ENCODE measurements at regions not wholly inside any gene's neighbourhood (a gene's known extent, or its start where the extent isn't known, plus 50 kb on each side); places are given as distances from the start of the nearest gene placed in this dataset.
A peak's percentile ranks its signal among the peaks of the same experiment; 100 is the strongest.
"Not testable (repeated sequence)": the region's sequence is repeated elsewhere in the genome, so short reads cannot be mapped to it uniquely, and the experiment has no call there.

DNA sequence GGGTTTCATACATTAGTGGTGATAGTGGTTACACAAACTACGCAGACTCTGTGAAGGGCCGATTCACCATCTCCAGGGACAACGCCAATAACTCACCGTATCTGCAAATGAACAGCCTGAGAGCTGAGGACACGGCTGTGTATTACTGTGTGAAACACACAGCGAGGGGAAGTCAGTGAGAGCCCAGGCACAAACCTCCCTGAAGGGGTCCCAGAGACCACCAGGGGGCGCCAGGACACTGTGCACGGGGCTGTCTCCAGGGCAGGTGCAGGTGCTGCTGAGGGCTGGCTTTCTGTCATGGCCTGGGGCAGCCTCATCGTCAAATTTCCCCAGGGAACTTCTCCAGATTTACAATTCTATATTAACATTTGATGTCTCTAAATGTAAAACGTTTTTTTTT, 184.6 kb upstream of the TP53TG3C start:
- peak; percentile 12 to 61 for DNase-seq (ENCODE audit: low read depth in 2 of 2)

DNA sequence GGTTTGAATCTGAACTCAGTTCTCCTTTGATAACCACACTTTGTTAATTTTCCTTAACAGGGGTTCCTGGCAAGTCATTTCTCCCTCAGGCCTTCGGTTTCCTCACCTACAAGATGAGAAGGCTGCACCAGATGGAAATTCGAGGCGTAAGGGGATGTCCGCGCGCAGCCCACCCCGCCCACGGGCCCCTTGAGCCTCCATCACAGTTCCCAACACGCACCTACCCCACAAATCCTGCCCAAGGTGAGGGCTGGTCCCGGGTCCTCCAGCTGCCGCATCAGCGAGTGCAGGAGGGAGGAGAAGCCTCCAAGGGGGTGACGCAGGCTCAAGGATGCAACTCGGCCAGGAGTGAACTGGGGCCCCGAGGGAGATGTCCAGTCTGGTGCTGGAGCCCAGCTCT, 166.9 kb upstream of the TP53TG3C start:
- not testable (repeated sequence) for DNase-seq (ENCODE audit: low read depth in 2 of 2)

DNA sequence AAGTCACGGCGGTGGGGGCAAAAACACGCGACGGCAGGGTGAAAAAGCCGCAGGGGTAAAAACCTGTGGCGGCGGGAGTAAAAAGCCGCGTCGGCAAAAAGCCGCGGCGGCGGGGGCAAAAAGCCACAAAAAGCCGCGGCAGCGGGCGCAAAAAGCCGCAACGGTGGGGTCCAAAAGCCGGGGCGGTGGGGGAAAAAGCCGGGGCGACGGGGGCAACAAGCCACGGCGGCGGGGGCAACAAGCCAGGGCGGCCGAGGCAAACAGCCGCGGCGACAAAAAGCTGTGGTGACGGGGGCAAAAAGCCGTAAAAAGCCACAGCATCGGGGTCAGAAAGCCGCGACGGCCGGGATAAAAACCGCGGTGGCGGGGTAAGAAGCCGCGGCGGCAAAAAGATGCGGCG, 166.1 kb upstream of the TP53TG3C start:
- DNase-seq (ENCODE audit: low read depth in 2 of 2) = not testable (repeated sequence)

DNA sequence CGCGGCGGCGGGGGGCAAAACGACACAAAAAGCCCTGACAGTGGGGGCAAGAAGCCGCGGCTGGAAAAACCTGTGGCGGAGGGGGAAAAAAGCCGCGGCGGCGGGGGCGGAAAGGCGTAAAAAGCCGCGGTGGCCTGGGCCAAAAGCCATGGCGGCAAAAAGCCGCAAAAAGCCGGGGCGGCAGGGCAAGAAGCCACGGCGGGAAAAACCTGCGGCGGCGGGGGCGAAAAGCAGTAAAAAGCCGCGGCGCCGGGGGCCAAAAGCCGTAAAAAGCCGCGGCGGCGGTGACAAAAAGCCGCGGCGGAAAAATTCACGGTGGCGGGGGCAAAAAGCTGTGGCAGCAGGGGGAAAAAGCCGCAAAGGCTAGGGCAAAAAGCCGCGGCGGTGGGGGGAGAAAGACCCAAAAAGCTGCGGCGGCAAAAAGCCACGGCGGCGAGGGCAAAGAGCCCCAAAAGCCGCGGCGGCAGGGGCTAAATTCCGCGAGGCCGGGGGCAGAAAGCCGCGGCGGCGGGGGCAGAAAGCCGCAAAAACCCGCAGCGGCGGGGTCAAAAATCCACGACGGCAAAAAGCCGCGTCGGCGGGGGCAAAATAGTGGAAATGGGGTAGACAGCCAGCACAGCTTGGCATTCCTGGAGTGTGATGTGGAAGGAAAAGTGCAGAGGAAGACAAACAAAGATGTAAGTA, 165.2 kb upstream of the TP53TG3C start:
- peak in 1 of 2 donors; percentile 3 for DNase-seq (ENCODE audit: low read depth in 2 of 2)

DNA sequence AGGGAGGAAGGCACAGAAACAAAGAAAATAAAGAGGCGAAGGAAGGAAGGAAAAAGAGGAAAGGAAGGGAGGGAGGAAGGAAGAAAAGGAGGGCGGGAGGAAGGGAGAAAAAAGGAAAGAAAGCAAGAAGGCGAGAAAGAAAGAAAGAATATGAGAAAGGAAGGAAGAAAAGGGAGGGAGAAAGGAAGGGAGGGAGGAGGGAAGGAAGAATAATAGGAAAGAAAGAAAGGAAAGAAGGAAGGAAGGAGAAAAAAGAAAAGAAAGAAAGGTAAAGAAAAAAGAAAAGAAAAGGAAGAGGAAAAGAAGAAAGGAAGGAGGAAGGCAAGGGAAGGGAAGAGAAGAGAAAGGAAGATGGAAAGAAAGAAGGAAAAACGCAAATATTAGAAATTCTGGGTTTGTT, 145.2 kb upstream of the TP53TG3C start:
- DNase-seq (ENCODE audit: low read depth in 2 of 2) = not testable (repeated sequence)

DNA sequence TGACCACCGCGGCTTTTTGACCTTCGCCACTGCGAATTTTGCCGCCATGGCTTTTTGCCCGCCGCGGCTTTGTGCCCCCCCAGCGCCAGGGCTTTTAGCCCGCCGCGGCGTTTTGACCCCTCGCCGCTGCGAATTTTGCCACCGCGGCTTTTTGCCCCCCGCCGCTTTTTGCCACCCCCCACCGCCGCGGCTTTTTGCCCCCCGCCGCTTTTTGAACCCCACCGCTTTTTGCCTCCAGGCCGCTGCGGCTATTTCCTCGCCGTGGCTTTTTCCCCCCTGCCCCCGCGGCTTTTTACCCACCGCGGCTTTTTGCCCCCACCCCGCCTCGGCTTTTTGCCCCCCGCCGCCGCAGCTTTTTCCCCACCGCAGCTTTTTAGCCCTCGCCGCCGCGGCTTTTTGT, 134.8 kb upstream of the TP53TG3C start:
- DNase-seq (ENCODE audit: low read depth in 2 of 2) = no peak

DNA sequence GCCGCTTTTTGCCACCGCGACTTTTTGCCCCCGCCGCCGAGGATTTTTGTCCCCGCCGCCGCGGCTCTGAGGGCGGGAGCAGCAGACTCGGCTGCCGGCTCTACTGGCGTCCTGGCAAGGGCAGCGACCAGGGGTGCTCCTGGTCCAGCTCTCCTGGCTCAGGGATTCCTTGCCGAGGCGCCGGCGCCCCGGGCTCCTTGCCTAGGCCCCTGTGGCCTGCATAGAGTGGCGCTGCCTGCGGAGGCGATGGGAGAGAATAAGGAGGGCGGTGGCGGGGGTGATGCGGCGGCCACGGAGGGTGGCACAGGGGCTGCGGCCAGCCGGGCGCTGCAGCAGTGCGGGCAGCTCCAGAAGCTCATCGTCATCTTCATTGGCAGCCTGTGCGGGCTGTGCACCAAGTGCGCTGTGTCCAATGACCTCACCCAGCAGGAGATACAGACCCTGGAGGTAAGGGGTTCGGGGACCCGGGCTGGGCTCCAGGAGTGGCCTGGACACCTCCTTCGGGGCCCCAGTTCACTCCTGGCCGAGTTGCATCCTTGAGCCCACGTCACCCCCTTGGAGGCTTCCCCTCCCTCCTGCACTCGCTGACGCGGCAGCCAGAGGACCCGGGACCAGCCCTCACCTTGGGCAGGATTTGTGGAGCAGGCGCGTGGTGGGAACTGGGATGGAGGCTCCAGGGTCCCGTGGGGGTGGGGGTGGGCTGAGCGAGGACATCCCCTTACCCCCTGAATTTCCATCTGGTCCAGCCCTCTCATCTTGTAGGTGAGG, 134.2 kb upstream of the TP53TG3C start:
- not testable (repeated sequence) for DNase-seq (ENCODE audit: low read depth in 2 of 2)

DNA sequence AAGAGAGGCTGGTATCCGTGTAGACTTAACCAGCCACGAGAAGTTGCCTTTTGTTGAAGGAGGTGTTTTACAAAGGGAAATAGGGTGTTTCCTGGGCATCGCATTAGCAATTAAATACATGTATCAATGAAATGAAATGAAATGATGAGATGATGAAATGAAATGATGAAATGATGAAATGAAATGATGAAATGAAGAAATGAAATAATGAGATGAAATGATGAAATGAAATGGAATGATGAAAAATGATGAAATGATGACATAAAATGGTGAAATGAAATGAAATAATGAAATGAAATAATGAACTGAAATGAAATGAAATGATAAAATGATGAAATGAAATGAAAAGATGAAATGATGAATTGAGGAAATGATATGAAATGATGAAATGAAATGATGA, 131.3 kb upstream of the TP53TG3C start:
- DNase-seq (ENCODE audit: low read depth in 2 of 2) = not testable (repeated sequence)

DNA sequence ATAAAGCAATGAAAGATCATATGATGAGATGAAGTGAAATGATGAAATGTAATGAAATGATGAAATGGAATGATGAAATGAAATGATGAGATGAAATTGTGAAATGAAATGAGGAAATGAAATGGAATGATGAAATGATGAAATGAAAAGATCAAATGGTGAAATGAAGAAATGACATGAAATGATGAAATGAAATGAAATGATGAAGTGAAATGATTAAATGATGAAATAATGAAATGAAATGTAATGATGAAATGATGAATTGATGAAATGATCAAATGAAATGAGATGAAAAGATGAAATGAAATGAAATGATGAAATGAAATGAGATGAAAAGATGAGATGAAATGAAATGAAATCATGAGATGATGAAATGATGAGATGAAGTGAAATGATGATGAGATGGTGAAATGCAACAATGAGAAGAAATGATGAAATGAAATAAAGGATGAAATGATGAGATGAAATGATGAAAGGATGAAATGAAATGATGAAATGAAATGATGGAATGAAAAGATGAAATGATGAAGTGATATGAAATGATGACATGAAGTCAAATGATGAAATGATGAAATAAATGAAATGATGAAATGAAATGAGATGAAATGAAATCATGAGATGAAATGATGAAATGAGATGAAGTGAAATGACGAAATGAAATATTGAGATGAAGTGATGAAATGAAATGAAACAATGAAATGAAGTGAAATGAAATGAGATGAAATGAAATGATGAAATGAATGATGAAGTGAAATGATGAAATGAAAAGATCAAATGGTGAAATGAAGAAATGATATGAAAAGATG, 130.5 kb upstream of the TP53TG3C start:
- not testable (repeated sequence) for DNase-seq (ENCODE audit: low read depth in 2 of 2)

DNA sequence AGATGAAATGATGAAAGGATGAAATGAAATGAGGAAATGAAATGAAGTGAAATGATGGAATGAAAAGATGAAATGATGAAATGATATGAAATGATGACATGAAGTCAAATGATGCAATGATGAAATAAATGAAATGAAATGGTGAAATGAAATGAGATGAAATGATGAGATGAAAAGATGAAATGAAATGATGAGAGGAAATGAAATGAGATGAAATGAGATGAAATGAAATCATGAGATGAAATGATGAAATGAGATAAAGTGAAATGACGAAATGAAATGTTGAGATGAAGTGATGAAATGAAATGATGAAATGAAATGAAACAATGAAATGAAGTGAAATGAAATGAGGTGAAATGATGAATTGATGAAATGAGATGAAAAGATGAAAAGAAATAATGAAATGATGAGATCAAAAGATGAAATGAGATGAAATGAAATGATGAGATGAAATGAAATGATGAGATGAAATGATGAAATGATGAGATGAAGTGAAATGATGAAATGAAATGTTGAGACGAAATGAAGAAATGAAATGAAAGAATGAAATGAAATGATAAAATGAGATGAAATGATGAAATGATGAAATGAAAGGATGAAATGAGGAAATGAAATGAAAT, 129.5 kb upstream of the TP53TG3C start:
- DNase-seq (ENCODE audit: low read depth in 2 of 2) = not testable (repeated sequence)

All from stimulated activated CD4-positive, alpha-beta T cell treated with anti-CD3 and anti-CD28 coated beads, Interleukin-4, amount 100 ng/mL, for 48 hours (primary cell).